ENCODE measurements at regions not wholly inside any gene's neighbourhood (a gene's known extent, or its start where the extent isn't known, plus 50 kb on each side); places are given as distances from the start of the nearest gene placed in this dataset.

DNA sequence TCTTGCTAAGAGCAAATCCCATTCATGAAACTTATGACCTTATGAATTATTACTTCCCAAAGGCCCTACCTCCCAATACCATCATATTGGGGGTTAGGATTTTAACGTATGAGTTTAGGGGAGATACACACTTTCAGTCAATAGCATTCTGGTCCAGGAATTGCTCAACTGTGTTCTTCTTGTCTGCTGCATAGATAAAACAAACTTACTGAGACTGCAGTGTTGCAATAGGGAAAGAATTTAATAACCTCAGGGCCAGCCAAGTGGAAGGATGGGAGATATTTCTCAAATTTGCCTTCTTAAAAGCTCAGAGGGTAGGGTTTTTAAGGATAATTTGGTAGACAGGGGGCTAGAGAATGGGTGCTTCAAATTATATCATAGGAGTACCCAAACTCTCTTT lies 625.8 kb downstream of the OTOL1 start:
- TF ChIP-seq, protein P1, sequence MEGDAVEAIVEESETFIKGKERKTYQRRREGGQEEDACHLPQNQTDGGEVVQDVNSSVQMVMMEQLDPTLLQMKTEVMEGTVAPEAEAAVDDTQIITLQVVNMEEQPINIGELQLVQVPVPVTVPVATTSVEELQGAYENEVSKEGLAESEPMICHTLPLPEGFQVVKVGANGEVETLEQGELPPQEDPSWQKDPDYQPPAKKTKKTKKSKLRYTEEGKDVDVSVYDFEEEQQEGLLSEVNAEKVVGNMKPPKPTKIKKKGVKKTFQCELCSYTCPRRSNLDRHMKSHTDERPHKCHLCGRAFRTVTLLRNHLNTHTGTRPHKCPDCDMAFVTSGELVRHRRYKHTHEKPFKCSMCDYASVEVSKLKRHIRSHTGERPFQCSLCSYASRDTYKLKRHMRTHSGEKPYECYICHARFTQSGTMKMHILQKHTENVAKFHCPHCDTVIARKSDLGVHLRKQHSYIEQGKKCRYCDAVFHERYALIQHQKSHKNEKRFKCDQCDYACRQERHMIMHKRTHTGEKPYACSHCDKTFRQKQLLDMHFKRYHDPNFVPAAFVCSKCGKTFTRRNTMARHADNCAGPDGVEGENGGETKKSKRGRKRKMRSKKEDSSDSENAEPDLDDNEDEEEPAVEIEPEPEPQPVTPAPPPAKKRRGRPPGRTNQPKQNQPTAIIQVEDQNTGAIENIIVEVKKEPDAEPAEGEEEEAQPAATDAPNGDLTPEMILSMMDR (conservative IDR thresholded peaks at IDR 0.05; ENCODE audit: low read depth, low read length) = no peak
- TF ChIP-seq EZH2 (IDR thresholded peaks at IDR 0.05; ENCODE audit: borderline replicate concordance, low read depth, low read length, poor library complexity, severe bottlenecking) = no peak

Measured in A673 (cell line).